ENCODE measurements at regions not wholly inside any gene's neighbourhood (a gene's known extent, or its start where the extent isn't known, plus 50 kb on each side); places are given as distances from the start of the nearest gene placed in this dataset.

- TF ChIP-seq RARB (CRISPR knock-in tag; IDR thresholded peaks at IDR 0.05), result no peak
- no peak for TF ChIP-seq CSDC2 (CRISPR knock-in tag; IDR thresholded peaks at IDR 0.05)
- TF ChIP-seq PATZ1 (CRISPR knock-in tag; IDR thresholded peaks at IDR 0.05; ENCODE audit: borderline replicate concordance), result no peak
- TF ChIP-seq ZC3H10 (CRISPR knock-in tag; IDR thresholded peaks at IDR 0.05), result no peak
- no peak for TF ChIP-seq ZFP30 (CRISPR knock-in tag; IDR thresholded peaks at IDR 0.05)
- no peak for TF ChIP-seq ESRRG (CRISPR knock-in tag; IDR thresholded peaks at IDR 0.05)
Observed at GRCh38 chr6:137699031-137699683, 167.9 kb upstream of the TNFAIP3 start.
